ENCODE measurements at regions not wholly inside any gene's neighbourhood (a gene's known extent, or its start where the extent isn't known, plus 50 kb on each side); places are given as distances from the start of the nearest gene placed in this dataset.
A peak's percentile ranks its signal among the peaks of the same experiment; 100 is the strongest.

DNA sequence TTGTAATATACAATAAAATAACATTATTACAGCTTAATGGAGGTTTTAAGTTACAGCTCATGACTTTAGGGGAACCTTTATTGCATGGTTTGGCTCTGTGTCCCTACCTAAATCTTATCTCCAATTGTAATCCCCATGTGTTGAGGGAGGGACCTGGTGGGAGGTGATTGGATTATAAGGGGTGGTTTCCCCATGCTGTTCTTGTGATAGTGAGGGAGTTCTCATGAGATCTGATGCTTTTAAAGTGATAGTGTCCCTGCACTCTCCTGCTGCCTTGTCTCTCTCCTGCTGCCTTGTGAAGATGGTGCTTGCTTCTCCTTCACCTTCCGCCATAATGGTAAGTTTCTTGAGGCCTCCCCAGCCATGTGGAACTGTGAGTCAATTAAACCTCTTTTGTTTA lies 132.1 kb upstream of the SYT1 start:
- H3K9me3 ChIP-seq: no peaks in the 10 kb centered on the region

DNA sequence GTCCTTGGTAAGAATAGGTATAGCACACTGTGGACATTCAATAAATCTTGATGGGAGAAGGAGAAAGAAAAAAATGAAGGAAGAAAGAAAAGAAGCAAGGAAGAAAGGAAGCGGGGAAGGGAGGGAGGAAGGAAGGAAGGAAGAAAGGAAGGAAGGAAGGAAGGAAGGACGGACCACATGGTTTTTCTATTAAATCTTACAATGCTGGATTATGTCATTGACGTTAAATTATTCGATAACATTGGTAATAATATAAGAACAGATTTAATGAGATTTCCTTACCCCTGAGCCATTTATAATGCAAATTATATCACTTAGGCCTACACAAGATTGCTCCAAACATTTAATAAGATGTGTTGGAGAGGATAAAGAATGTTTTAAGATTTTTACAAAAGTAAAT lies 124.9 kb upstream of the SYT1 start:
- no peak for DNase-seq (ENCODE audit: low spot score in 2 of 2)
- no peak overlapping the region for H3K4me3 ChIP-seq
- no peaks in the 10 kb centered on the region for H3K9me3 ChIP-seq
- no peaks in the 10 kb centered on the region for H3K36me3 ChIP-seq (replicated peaks)
- H3K4me1 ChIP-seq: no peaks in the 10 kb centered on the region
- in situ Hi-C loops (cut with MboI; ENCODE audit: low sequenced_read_pairs): no loop called here
- no peaks in the 10 kb centered on the region for H3K27me3 ChIP-seq (ENCODE audit: low read depth)

More for the DNA sequence above, 132.1 kb upstream of the SYT1 start:
- DNase-seq (ENCODE audit: low spot score in 2 of 2): no peak
- Histone ChIP-seq H3K27me3 (ENCODE audit: low read depth) (no peaks in the 10 kb centered on the region), H3K4me1 (peaks cover 7% of the 10 kb centered on the region; the same call in 1 of the 2 replicates), H3K4me3 (no peak overlapping the region), H3K36me3 (replicated peaks) (no peaks in the 10 kb centered on the region)
- in situ Hi-C loops (cut with MboI; ENCODE audit: low sequenced_read_pairs): no loop called here

DNA sequence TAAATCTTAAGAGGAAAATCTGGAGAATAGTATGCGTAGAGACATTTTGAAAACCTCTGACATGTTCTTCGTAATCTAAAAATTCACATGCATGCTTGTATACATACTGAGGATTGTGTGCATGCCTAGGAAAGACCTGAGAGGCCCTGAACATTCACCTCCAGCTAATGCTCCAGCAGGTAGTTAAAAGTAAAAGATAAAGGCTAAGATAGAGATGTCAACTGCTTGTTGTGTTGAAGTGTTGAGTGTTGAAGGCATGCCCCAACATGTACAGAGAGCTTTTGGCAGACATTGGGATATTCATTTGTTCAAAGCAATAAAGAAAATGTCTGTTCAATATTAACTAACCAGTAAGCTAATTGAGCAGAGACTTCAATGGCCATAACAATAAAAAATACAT lies 118.6 kb upstream of the SYT1 start:
- Histone ChIP-seq H3K4me1 (peaks cover 15% of the 10 kb centered on the region), H3K4me3 (no peak overlapping the region), H3K36me3 (replicated peaks) (no peaks in the 10 kb centered on the region), H3K27me3 (ENCODE audit: low read depth) (no peaks in the 10 kb centered on the region), H3K9me3 (no peaks in the 10 kb centered on the region)
- DNase-seq (ENCODE audit: low spot score in 2 of 2): peak in 1 of 2 experiments; percentile 25
- in situ Hi-C loops (cut with MboI; ENCODE audit: low sequenced_read_pairs): no loop called here

DNA sequence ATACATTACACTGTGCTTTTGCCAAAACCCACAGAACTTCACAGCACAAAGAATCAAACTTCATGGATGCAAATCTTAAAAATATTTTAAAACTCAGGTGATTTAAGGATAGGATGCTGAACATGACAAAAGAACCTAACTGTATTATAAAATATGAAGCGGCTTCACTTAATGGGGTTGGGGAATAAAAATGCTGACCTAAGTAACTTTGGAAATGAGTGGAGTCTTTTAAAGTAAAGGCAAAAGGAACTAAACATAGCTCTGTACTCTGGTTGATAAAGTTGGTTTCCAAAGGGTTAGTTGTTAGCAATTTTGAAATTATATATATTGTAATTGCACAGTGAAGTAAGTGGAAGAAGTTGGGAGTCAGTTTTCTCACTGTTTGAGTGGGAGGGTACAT lies 111.5 kb upstream of the SYT1 start:
- Histone ChIP-seq H3K27me3 (ENCODE audit: low read depth) (no peaks in the 10 kb centered on the region), H3K9me3 (no peaks in the 10 kb centered on the region), H3K4me3 (no peak overlapping the region), H3K36me3 (replicated peaks) (no peaks in the 10 kb centered on the region), H3K4me1 (0 out of 2 replicates have a peak, but pooled peaks cover 2% of the 10 kb centered on the region)
- in situ Hi-C loops (cut with MboI; ENCODE audit: low sequenced_read_pairs): no loop called here
- no peak for DNase-seq (ENCODE audit: low spot score in 2 of 2)

DNA sequence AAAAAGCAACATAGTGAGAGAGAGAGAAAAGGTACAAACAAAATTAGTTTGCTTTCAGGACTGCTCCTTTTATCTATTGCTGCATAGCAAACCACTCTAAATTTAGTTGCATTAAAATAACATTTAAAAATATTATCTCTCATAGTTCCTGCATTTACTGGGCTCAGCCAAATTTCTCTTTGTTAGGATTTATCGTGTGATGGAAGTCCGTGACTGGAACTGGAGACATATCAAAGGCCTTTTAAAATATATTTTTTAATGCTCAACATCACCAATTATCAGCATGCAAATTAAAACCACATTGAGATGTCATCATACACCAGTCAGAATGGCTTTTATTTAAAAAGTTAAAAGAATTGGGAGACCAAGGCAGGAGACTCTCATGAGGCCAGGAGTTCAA lies 107.6 kb upstream of the SYT1 start:
- Histone ChIP-seq H3K4me3 (no peak overlapping the region), H3K9me3 (no peaks in the 10 kb centered on the region), H3K4me1 (0 out of 2 replicates have a peak, but pooled peaks cover 2% of the 10 kb centered on the region), H3K36me3 (replicated peaks) (no peaks in the 10 kb centered on the region), H3K27me3 (ENCODE audit: low read depth) (no peaks in the 10 kb centered on the region)
- in situ Hi-C loops (cut with MboI; ENCODE audit: low sequenced_read_pairs): no loop called here
- no peak for DNase-seq (ENCODE audit: low spot score in 2 of 2)

DNA sequence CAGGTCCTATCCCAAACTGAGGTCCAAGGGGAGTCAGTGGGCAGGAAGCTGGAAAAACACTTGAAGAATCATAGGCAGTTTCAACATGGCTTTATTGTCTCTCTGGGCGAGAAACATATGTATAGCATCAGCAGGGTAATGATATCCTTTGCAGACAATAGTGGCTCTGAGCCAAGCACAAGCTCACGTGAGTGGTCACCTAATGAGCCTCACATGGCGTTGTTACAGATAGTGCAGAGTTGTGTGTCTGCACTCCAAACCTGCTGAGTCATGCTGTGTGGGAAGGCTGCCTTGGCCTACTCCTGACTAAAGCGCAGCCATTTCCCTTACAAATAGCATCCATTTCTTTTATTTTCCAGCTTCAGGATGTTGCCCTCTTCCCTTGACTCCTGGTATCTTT lies 105.2 kb upstream of the SYT1 start:
- DNase-seq (ENCODE audit: low spot score in 2 of 2): no peak

DNA sequence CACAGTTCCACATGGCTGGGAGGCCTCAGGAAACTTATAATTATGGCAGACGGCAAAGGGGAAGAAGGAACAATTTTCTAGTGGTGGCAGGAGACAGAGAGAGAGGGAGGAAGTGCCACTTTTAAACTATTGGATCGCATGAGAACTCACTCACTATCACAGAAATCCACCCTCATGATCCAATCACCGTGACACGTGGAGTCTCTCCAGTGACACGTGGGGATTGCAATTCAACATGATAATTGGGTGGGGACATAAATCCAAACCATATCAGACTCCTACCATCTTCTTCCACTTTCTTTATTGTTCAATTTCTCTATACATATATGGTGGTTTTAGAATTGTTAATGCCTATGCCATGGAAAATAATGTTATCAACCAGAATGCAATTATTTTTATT lies 103.7 kb upstream of the SYT1 start:
- DNase-seq (ENCODE audit: low spot score in 2 of 2): no peak
- in situ Hi-C loops (cut with MboI; ENCODE audit: low sequenced_read_pairs): no loop called here

More for the DNA sequence above, 105.2 kb upstream of the SYT1 start:
- H3K36me3 ChIP-seq (replicated peaks): no peaks in the 10 kb centered on the region
- no peak overlapping the region for H3K4me3 ChIP-seq
- H3K27me3 ChIP-seq (ENCODE audit: low read depth): no peaks in the 10 kb centered on the region
- in situ Hi-C loops (cut with MboI; ENCODE audit: low sequenced_read_pairs): no loop called here
- H3K4me1 ChIP-seq: 0 out of 2 replicates have a peak, but pooled peaks cover 2% of the 10 kb centered on the region
- no peaks in the 10 kb centered on the region for H3K9me3 ChIP-seq

DNA sequence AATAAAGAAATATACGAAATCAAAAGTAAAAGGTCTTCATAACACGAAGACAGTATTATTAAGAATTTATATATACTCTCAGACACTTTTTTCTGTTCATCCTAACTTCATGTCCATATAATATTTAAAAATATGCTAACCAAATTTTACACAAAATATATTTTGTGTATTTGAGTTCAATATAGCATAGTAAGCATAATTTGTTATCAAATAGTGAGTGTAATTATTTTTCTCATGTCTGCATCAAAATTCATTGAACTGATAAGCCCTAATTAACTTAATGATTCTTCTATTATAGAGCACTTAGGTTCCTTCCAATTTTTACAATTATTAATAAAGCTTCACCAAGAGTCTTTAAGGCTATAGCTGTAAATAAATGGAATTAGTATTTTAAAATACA lies 99.7 kb upstream of the SYT1 start:
- no peak overlapping the region for H3K4me3 ChIP-seq
- H3K4me1 ChIP-seq: no peaks in the 10 kb centered on the region
- H3K27me3 ChIP-seq (ENCODE audit: low read depth): no peaks in the 10 kb centered on the region
- H3K9me3 ChIP-seq: no peaks in the 10 kb centered on the region
- in situ Hi-C loops (cut with MboI; ENCODE audit: low sequenced_read_pairs): no loop called here
- H3K36me3 ChIP-seq (replicated peaks): no peaks in the 10 kb centered on the region
- no peak for DNase-seq (ENCODE audit: low spot score in 2 of 2)

More for the DNA sequence above, 103.7 kb upstream of the SYT1 start:
- H3K9me3 ChIP-seq: no peaks in the 10 kb centered on the region
- no peaks in the 10 kb centered on the region for H3K27me3 ChIP-seq (ENCODE audit: low read depth)
- H3K36me3 ChIP-seq (replicated peaks): no peaks in the 10 kb centered on the region
- H3K4me3 ChIP-seq: no peak overlapping the region
- no peaks in the 10 kb centered on the region for H3K4me1 ChIP-seq

DNA sequence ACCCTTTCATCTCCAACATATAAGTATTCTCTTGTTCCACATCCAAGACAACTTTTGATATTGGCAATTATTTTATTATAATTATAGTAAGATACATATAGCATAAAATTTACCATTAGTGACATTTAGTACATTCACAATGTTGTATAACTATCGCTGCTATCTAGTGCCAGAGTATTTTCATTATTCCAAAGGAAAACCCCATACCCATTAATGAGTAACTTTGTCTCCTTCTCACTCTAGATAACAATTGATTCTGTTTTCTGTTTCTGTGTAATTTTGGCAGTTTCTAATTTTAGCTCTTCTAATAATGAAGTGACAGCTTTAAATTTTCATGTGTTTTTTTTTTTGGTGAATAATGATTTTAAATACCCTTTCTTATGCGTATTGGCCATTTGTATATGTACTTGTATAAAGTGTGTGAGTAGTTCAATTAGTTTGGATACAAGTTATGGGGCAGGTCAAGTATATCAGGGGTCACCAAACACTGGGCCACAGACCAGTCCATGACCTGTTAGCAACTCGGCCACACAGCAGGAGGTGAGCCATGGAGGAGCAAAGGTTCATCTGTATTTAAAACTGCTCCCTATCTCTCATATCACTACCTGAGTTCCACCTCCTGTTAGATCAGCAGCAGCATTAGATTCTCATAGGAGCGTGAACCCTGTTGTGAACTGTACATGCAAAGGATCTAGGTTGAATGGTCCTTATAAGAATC lies 97.2 kb upstream of the SYT1 start:
- in situ Hi-C loops (cut with MboI; ENCODE audit: low sequenced_read_pairs): no loop called here

DNA sequence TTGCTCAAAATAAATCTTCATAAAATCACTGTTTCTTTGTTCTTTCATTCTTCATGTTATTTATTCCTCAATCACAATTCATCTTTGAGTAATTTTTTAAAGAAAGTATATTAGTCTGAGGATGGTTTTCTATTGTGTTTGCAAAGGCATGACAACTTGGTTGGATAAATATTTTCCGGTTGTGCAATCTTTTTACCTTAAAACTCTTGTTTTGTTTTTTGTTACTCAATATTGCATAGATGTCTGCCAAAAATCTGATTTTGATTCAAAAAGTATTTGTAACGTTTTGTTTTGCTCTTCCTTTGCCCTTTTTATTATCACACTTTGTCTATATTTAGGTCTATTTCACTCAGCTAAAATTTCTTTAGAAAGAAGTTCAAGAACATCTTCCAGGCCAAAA lies 86.2 kb upstream of the SYT1 start:
- H3K4me1 ChIP-seq: no peaks in the 10 kb centered on the region
- no peaks in the 10 kb centered on the region for H3K36me3 ChIP-seq (replicated peaks)
- no peaks in the 10 kb centered on the region for H3K9me3 ChIP-seq
- in situ Hi-C loops (cut with MboI; ENCODE audit: low sequenced_read_pairs): no loop called here
- DNase-seq (ENCODE audit: low spot score in 2 of 2): no peak
- no peaks in the 10 kb centered on the region for H3K27me3 ChIP-seq (ENCODE audit: low read depth)
- no peak overlapping the region for H3K4me3 ChIP-seq

More for the DNA sequence above, 97.2 kb upstream of the SYT1 start:
- no peak overlapping the region for H3K4me3 ChIP-seq
- no peaks in the 10 kb centered on the region for H3K27me3 ChIP-seq (ENCODE audit: low read depth)
- no peaks in the 10 kb centered on the region for H3K9me3 ChIP-seq
- DNase-seq (ENCODE audit: low spot score in 2 of 2): no peak
- H3K36me3 ChIP-seq (replicated peaks): no peaks in the 10 kb centered on the region
- no peaks in the 10 kb centered on the region for H3K4me1 ChIP-seq

DNA sequence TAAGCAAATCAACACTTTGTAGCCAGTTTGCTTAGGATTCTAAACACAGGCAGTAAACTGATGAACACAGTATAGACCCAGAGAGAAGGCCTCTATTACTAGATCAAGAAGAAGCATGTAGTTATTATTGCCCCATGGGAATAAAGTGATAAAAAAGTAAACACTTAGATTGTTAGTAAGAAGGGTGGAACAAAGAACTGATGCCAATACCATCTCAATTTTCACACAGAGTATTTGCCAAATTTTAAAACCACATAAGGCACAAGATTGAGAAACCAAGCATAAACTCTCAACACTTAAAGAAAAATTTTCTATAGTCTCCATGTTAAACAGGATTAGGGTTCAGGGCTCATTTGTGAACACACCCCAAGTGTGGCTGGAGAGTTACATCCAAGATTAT lies 77.0 kb upstream of the SYT1 start:
- H3K36me3 ChIP-seq (replicated peaks): no peaks in the 10 kb centered on the region
- H3K9me3 ChIP-seq: no peaks in the 10 kb centered on the region
- peaks cover 2% of the 10 kb centered on the region; the same call in 1 of the 2 replicates for H3K4me1 ChIP-seq
- in situ Hi-C loops (cut with MboI; ENCODE audit: low sequenced_read_pairs): no loop called here
- DNase-seq (ENCODE audit: low spot score in 2 of 2): no peak
- H3K4me3 ChIP-seq: no peak overlapping the region
- H3K27me3 ChIP-seq (ENCODE audit: low read depth): no peaks in the 10 kb centered on the region

DNA sequence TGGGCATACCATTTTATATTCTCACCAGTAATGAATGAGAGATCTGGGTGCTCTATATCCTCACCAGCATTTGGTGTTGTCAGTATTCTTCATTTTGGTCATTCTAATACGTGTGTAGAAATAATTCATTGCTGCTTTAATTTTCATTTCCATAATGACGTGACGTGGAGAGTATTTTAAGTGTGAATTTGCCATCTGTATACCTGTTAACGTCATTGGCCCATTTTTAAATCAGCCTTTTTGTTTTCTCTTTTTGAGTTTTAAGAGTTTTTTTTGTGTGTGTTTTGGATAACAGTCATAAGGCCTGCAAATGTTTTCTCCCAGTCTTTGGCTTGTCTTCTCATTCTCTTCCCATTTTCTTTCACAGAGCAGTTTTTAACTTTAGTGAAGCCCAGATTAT lies 74.4 kb upstream of the SYT1 start:
- DNase-seq (ENCODE audit: low spot score in 2 of 2): no peak
- Histone ChIP-seq H3K9me3 (no peaks in the 10 kb centered on the region), H3K4me3 (no peak overlapping the region), H3K27me3 (ENCODE audit: low read depth) (no peaks in the 10 kb centered on the region), H3K36me3 (replicated peaks) (no peaks in the 10 kb centered on the region), H3K4me1 (peaks cover 2% of the 10 kb centered on the region; the same call in 1 of the 2 replicates)
- in situ Hi-C loops (cut with MboI; ENCODE audit: low sequenced_read_pairs): no loop called here

DNA sequence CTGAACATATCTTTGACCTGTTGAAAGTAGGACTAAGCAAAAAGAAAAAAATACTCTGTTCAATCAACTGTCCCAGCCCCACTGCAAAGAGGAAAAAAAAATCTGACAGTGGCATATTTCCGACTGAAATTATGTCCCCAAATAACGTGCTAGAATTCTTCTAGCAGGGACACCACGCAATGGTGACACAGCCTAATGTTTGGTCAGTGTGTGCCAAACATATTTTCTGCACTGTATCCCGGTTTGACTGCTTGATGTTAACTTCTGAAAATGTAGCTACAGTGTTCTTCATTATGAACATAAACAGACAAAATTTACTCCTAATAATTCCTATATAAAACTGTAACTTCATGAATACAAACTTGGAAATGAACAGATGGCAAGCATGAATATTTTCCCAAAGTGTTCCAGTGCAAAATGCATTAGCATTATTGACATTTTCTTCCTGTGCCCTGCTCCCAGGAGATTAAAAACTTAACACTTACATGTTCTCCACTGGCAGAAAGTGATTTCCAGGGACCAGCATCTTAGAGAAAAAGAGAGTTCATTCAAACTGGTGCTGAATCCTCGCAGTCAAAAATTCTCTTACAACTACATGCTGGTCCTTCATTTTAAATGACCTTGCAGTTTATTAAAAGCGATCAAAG lies 72.4 kb upstream of the SYT1 start:
- DNase-seq (ENCODE audit: low spot score in 2 of 2): no peak
- Histone ChIP-seq H3K9me3 (no peaks in the 10 kb centered on the region), H3K4me3 (no peak overlapping the region), H3K27me3 (ENCODE audit: low read depth) (no peaks in the 10 kb centered on the region), H3K4me1 (no peaks in the 10 kb centered on the region), H3K36me3 (replicated peaks) (no peaks in the 10 kb centered on the region)
- in situ Hi-C loops (cut with MboI; ENCODE audit: low sequenced_read_pairs): no loop called here

DNA sequence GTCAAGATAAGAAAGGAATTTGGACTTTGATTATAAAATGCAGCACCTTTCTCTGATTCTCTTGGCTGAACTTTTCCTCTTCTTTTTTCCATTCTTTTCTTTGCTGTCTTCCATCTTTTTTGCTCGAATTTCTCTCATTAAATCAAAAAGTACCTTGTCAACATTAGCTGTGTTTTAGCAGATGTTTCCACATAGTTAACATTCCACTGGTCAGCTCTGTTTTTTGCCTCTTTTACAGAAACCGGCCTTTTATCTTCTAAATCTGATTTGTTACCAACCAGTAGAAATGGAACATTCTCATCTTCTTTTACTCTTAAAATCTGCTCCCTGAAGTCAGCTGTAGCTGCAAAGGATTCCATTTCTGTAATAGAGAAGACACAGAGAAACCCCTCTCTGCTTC lies 71.1 kb upstream of the SYT1 start:
- in situ Hi-C loops (cut with MboI; ENCODE audit: low sequenced_read_pairs): no loop called here
- Histone ChIP-seq H3K27me3 (ENCODE audit: low read depth) (no peaks in the 10 kb centered on the region), H3K9me3 (no peaks in the 10 kb centered on the region), H3K4me1 (no peaks in the 10 kb centered on the region), H3K36me3 (replicated peaks) (no peaks in the 10 kb centered on the region), H3K4me3 (no peak overlapping the region)
- no peak for DNase-seq (ENCODE audit: low spot score in 2 of 2)

Data from HAP-1 (cell line).